GM12891 (cell line): ENCODE measurements at regions not wholly inside any gene's neighbourhood (a gene's known extent, or its start where the extent isn't known, plus 50 kb on each side); places are given as distances from the start of the nearest gene placed in this dataset.

Experiments
- PAX5 ChIP-seq: IDR thresholded peaks from 2 replicates; pipeline ENCODE4 v1.6.1; 2011; ENCODE audit warnings: low read length, moderate library complexity, mild to moderate bottlenecking; ENCODE audit not compliant: insufficient read depth, severe bottlenecking
- POLR2A ChIP-seq: IDR thresholded peaks from 2 replicates; pipeline ENCODE4 v1.6.1; 2011; ENCODE audit warnings: low read depth, low read length, control low read depth
- POLR2AphosphoS5 ChIP-seq: IDR thresholded peaks from 2 replicates; pipeline ENCODE4 v1.6.1; 2011; ENCODE audit warnings: low read depth, low read length, control low read depth
- POU2F2 ChIP-seq: IDR thresholded peaks from 2 replicates; pipeline ENCODE4 v1.6.1; 2011; ENCODE audit warnings: low read depth, mild to moderate bottlenecking, control low read depth, low read length, moderate library complexity
- TAF1 ChIP-seq: IDR thresholded peaks from 2 replicates; pipeline ENCODE4 v1.6.1; 2011; ENCODE audit warnings: low read depth, low read length, control low read depth

DNA sequence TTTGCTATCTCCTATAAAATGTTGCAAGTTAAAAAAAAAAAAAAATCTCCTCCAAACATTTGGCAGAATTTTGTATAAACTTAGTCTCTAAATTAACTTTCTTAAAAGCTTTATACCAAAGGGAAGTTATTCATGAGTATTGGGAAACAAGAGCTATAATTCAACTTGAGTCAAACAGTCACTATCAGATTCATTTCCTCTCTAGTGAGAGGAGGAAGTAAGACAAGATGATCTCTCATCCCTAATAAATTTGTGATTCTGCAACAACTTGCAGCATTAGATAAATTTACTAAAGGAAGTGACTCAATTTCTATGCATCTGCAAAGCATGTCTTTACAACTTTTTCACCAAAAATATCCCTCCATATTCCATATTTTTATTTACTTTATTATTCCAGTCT is 135.4 kb upstream of the GNPDA2 start:
- TF ChIP-seq POLR2A (no peak), POLR2AphosphoS5 (no peak), TAF1 (no peak), PAX5 (no peak), POU2F2 (no peak)
